Peyer's patch (tissue), 4 donors: ENCODE measurements at regions not wholly inside any gene's neighbourhood (a gene's known extent, or its start where the extent isn't known, plus 50 kb on each side); places are given as distances from the start of the nearest gene placed in this dataset.

Experiments
- CTCF ChIP-seq, 6 experiments: fragments of 450-650 bp in 4 of 6; fragments of 200-600 bp in 2 of 6; sonication (generic) in 1 of 6; IDR thresholded peaks; one replicate each; pipeline ENCODE4 v1.5.1; 2017 to 2019; ENCODE audit warnings: antibody characterized with exemption in 6 of 6, mild to moderate bottlenecking in 3 of 6, moderate library complexity in 1 of 6
- POLR2A ChIP-seq, 2 donors: fragments of 450-650 bp; IDR thresholded peaks; one replicate each; pipeline ENCODE4 v1.5.1; 2017; ENCODE audit warnings: antibody characterized with exemption in 2 of 2, mild to moderate bottlenecking in 2 of 2, moderate library complexity in 2 of 2

GRCh38 chr2:18957909-18958308 is 368.5 kb upstream of the NT5C1B start:
- TF ChIP-seq CTCF (IDR thresholded peaks at IDR 0.05) (no peak), POLR2A (IDR thresholded peaks at IDR 0.05) (no peak)
